Liver (tissue), 8 donors: ENCODE measurements at regions not wholly inside any gene's neighbourhood (a gene's known extent, or its start where the extent isn't known, plus 50 kb on each side); places are given as distances from the start of the nearest gene placed in this dataset.

Experiments
- DNase-seq: peaks from one replicate; pipeline ENCODE4 v3.0.0-alpha.2; 2017; ENCODE audit warnings: low spot score
- H3K27ac ChIP-seq, 2 donors: one replicate each; pipeline ENCODE4 v1.7.0; 2013; ENCODE audit warnings: inconsistent platforms in 2 of 2, low read length in 2 of 2, control low read depth in 1 of 2, low read depth in 1 of 2, mild to moderate bottlenecking in 1 of 2
- H3K27me3 ChIP-seq, 4 donors: one replicate each; pipeline versions ENCODE4 v1.6.1 to v1.7.0; 2013; ENCODE audit warnings: low read length in 3 of 4, inconsistent platforms in 1 of 4, mild to moderate bottlenecking in 1 of 4, moderate library complexity in 1 of 4; ENCODE audit not compliant: control insufficient read depth in 4 of 4, insufficient read depth in 4 of 4
- H3K36me3 ChIP-seq, 4 donors: one replicate each; pipeline versions ENCODE4 v1.6.1 to v1.7.0; 2013; ENCODE audit warnings: low read length in 3 of 4, mild to moderate bottlenecking in 3 of 4, low read depth in 1 of 4, moderate library complexity in 1 of 4; ENCODE audit not compliant: control insufficient read depth in 4 of 4, insufficient read depth in 3 of 4
- H3K4me1 ChIP-seq, 4 donors: one replicate each; pipeline versions ENCODE4 v1.6.1 to v1.7.0; 2013; ENCODE audit warnings: low read length in 3 of 4, mild to moderate bottlenecking in 3 of 4, moderate library complexity in 1 of 4; ENCODE audit not compliant: control insufficient read depth in 4 of 4, insufficient read depth in 4 of 4
- H3K4me3 ChIP-seq, 3 donors: one replicate each; pipeline versions ENCODE4 v1.6.1 to v1.7.0; 2013; ENCODE audit warnings: low read length in 3 of 3, control low read depth in 1 of 3, low read depth in 1 of 3, mild to moderate bottlenecking in 1 of 3
- H3K9ac ChIP-seq, 2 donors: one replicate each; pipeline ENCODE4 v1.7.0; 2013; ENCODE audit warnings: low read length in 2 of 2, mild to moderate bottlenecking in 2 of 2, moderate library complexity in 2 of 2, control low read depth in 1 of 2, low read depth in 1 of 2
- H3K9me3 ChIP-seq, 4 donors: one replicate each; pipeline versions ENCODE4 v1.6.1 to v1.7.0; 2013; ENCODE audit warnings: low read length in 3 of 4; ENCODE audit not compliant: control insufficient read depth in 4 of 4
- EGR1 ChIP-seq, 2 donors: IDR thresholded peaks; 2 replicates each; pipeline ENCODE4 v1.6.1; 2016 to 2018; ENCODE audit warnings: antibody characterized with exemption in 2 of 2, low read depth in 2 of 2
- FOXA1 ChIP-seq: IDR thresholded peaks from 2 replicates; pipeline ENCODE4 v1.6.1; 2016; ENCODE audit warnings: antibody characterized with exemption
- FOXA2 ChIP-seq: IDR thresholded peaks from 2 replicates; pipeline ENCODE4 v1.6.1; 2016; ENCODE audit warnings: antibody characterized with exemption
- GABPA ChIP-seq, 2 donors: IDR thresholded peaks in 1 of 2; conservative IDR thresholded peaks in 1 of 2; 2 replicates each; pipeline ENCODE4 v1.6.1; 2016; ENCODE audit warnings: antibody characterized with exemption in 2 of 2, mild to moderate bottlenecking in 1 of 2, moderate library complexity in 1 of 2
- HNF4A ChIP-seq, 2 donors: conservative IDR thresholded peaks; 2 replicates each; pipeline ENCODE4 v1.6.1; 2016; ENCODE audit warnings: antibody characterized with exemption in 2 of 2, mild to moderate bottlenecking in 2 of 2
- HNF4G ChIP-seq: IDR thresholded peaks from 2 replicates; pipeline ENCODE4 v1.6.1; 2016; ENCODE audit warnings: antibody characterized with exemption
- JUND ChIP-seq, 2 donors: IDR thresholded peaks; 2 replicates each; pipeline ENCODE4 v1.6.1; 2016; ENCODE audit warnings: antibody characterized with exemption in 2 of 2
- NR2F2 ChIP-seq: IDR thresholded peaks from 2 replicates; pipeline ENCODE4 v1.6.1; 2016; ENCODE audit warnings: antibody characterized with exemption
- RAD21 ChIP-seq, 2 donors: IDR thresholded peaks; 2 replicates each; pipeline ENCODE4 v1.6.1; 2016; ENCODE audit warnings: antibody characterized with exemption in 2 of 2, mild to moderate bottlenecking in 2 of 2
- RXRA ChIP-seq, 2 donors: IDR thresholded peaks; 2 replicates each; pipeline ENCODE4 v1.6.1; 2017 to 2018; ENCODE audit warnings: antibody characterized with exemption in 2 of 2, mild to moderate bottlenecking in 1 of 2
- SP1 ChIP-seq: IDR thresholded peaks from 2 replicates; pipeline ENCODE4 v1.6.1; 2018; ENCODE audit warnings: antibody characterized with exemption, mild to moderate bottlenecking
- TAF1 ChIP-seq: conservative IDR thresholded peaks from 2 replicates; pipeline ENCODE4 v1.6.1; 2016; ENCODE audit warnings: antibody characterized with exemption, mild to moderate bottlenecking
- YY1 ChIP-seq: IDR thresholded peaks from 2 replicates; pipeline ENCODE4 v1.6.1; 2016; ENCODE audit warnings: antibody characterized with exemption, mild to moderate bottlenecking
- WGBS: extraction: QIAGEN DNeasy Blood & Tissue Kit; methylation state at CpG from one replicate; pipeline ENCODE4 v1.1.7; 2013; 5-methylcytosine and 5-hydroxymethylcytosine counted together
- TF ChIP-seq, protein P1 (sequence below): fragments of 150-350 bp; IDR thresholded peaks from 2 replicates; pipeline ENCODE4 v1.5.1; 2017; ENCODE audit warnings: improper control_type of control experiment, low read depth, low read length; ENCODE audit not compliant: missing input control
- TF ChIP-seq, protein P2 (sequence below): IDR thresholded peaks from 2 replicates; pipeline ENCODE4 v1.6.1; 2016; ENCODE audit warnings: antibody characterized with exemption
- TF ChIP-seq, protein P3 (sequence below): IDR thresholded peaks from 2 replicates; pipeline ENCODE4 v1.6.1; 2016; ENCODE audit warnings: antibody characterized with exemption
- TF ChIP-seq, protein P4 (sequence below): IDR thresholded peaks from 2 replicates; pipeline ENCODE4 v1.6.1; 2016; ENCODE audit warnings: antibody characterized with exemption, mild to moderate bottlenecking
- TF ChIP-seq, protein P5 (sequence below): IDR thresholded peaks from 2 replicates; pipeline ENCODE4 v1.6.1; 2016; ENCODE audit warnings: antibody characterized with exemption
- donor health status: healthy.
- donor health status: healthy.
- donor health status: healthy.
- donor health status: healthy.
- donor health status: healthy.

DNA sequence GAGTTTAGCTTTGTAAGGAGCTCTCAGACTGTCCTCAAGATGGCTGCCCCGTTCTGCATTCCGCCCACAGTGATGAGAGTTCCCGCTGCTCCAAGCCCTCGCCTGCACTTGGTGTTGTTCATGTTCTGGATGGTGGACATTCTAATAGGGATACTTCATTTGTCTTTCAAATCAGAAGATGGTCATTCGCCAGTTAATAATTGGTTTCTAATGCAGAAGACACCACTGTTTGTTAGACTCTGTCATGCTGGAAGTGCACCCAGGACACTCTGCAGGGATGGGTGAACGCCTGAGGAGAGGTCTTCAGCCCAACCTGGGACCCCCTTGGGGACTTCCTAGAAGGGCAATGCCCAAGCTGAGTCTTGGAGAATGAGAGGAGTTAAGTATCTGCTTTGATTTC, 836.4 kb downstream of the TBC1D22A start:
- peaks cover 0 to 3% (median 0%) of the 10 kb centered on the region in 4 donors for H3K9me3 ChIP-seq
- peaks cover 0 to 3% (median 0%) of the 10 kb centered on the region in 4 donors for H3K27me3 ChIP-seq
- DNase-seq: no peak
- H3K4me1 ChIP-seq: no peaks in the 10 kb centered on the region
- TF ChIP-seq RXRA (IDR thresholded peaks at IDR 0.05) (no peak), GABPA (IDR thresholded peaks at IDR 0.05 in 1 of 2, conservative IDR thresholded peaks at IDR 0.05 in 1 of 2) (no peak), FOXA2 (no peak), HNF4G (no peak)
- no peak overlapping the region for H3K27ac ChIP-seq
- WGBS: 89% methylated on average over 6 of the region's 6 CpGs
- no peak overlapping the region for H3K9ac ChIP-seq
- H3K36me3 ChIP-seq: no peaks in the 10 kb centered on the region
- H3K4me3 ChIP-seq: no peak overlapping the region

DNA sequence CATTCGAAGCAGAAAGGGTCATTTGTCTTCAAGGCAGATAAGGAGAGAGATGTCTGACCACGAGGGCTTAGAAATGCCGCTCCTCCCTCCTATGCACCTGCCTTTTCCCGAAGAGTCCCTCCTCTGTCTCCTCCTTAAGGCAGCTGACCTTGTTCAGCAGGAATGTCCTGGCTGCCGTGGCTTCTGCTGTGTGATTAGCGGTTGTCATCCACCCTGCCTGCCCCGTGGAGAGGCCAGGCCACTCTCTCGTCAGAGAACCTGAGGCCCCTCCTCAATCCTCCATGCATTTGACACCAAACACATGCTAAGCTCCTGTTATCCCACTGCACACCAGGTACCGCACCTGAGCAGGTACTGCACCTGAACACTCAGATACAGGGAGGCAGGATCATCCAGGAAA, 834.6 kb downstream of the TBC1D22A start:
- H3K9me3 ChIP-seq: peaks cover 0 to 3% (median 0%) of the 10 kb centered on the region in 4 donors
- no peak overlapping the region for H3K27ac ChIP-seq
- H3K27me3 ChIP-seq: peaks cover 0 to 3% (median 0%) of the 10 kb centered on the region in 4 donors
- DNase-seq: no peak
- no peak for TF ChIP-seq RAD21 (IDR thresholded peaks at IDR 0.05)
- no peak for TF ChIP-seq TAF1
- no peaks in the 10 kb centered on the region for H3K4me1 ChIP-seq
- no peak overlapping the region for H3K4me3 ChIP-seq
- 46% methylated on average over 9 of the region's 9 CpGs for WGBS
- no peaks in the 10 kb centered on the region for H3K36me3 ChIP-seq
- H3K9ac ChIP-seq: no peak overlapping the region

DNA sequence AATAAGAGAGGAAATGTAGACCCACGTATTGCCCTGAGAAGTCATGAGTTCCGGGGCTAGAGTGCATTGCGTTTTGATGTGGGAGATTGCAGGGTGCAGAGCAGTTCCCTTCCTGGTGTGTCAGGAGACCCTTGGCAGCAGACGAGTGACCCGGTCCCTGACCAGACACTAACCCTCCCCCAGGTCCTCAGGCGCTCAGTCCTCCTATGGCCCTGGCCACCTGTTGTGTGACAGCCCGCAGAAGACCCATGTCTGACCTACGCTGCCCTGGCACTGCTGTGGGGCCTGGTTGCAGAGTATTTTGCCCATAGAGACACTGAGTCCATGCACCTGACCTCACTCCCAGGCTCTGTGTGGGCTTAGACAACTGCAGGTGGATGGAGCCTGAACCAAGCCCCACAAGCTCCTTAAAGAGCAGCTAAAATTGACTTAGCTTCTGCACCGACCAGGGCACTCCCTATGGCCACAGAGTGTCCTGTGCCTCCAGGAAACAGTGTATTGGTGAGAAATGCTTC, 833.8 kb downstream of the TBC1D22A start:
- peaks cover 0 to 3% (median 0%) of the 10 kb centered on the region in 4 donors for H3K9me3 ChIP-seq
- no peaks in the 10 kb centered on the region for H3K4me1 ChIP-seq
- H3K27ac ChIP-seq: no peak overlapping the region
- no peak overlapping the region for H3K9ac ChIP-seq
- H3K4me3 ChIP-seq: no peak overlapping the region
- DNase-seq: no peak
- no peaks in the 10 kb centered on the region for H3K27me3 ChIP-seq
- no peaks in the 10 kb centered on the region for H3K36me3 ChIP-seq
- WGBS: 79% methylated on average over 9 of the region's 9 CpGs
- TF ChIP-seq, protein P1, sequence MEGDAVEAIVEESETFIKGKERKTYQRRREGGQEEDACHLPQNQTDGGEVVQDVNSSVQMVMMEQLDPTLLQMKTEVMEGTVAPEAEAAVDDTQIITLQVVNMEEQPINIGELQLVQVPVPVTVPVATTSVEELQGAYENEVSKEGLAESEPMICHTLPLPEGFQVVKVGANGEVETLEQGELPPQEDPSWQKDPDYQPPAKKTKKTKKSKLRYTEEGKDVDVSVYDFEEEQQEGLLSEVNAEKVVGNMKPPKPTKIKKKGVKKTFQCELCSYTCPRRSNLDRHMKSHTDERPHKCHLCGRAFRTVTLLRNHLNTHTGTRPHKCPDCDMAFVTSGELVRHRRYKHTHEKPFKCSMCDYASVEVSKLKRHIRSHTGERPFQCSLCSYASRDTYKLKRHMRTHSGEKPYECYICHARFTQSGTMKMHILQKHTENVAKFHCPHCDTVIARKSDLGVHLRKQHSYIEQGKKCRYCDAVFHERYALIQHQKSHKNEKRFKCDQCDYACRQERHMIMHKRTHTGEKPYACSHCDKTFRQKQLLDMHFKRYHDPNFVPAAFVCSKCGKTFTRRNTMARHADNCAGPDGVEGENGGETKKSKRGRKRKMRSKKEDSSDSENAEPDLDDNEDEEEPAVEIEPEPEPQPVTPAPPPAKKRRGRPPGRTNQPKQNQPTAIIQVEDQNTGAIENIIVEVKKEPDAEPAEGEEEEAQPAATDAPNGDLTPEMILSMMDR: no peak
- TF ChIP-seq HNF4G (no peak), GABPA (IDR thresholded peaks at IDR 0.05 in 1 of 2, conservative IDR thresholded peaks at IDR 0.05 in 1 of 2) (no peak), SP1 (no peak), HNF4A (conservative IDR thresholded peaks at IDR 0.05) (no peak), EGR1 (IDR thresholded peaks at IDR 0.05; ENCODE audit: low read depth in 2 of 2) (no peak), FOXA1 (no peak), YY1 (no peak), NR2F2 (no peak), RXRA (IDR thresholded peaks at IDR 0.05) (no peak), TAF1 (no peak), RAD21 (IDR thresholded peaks at IDR 0.05) (no peak), JUND (IDR thresholded peaks at IDR 0.05) (no peak), FOXA2 (no peak)
- TF ChIP-seq, protein P2, sequence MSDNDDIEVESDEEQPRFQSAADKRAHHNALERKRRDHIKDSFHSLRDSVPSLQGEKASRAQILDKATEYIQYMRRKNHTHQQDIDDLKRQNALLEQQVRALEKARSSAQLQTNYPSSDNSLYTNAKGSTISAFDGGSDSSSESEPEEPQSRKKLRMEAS: no peak
- TF ChIP-seq, protein P3, sequence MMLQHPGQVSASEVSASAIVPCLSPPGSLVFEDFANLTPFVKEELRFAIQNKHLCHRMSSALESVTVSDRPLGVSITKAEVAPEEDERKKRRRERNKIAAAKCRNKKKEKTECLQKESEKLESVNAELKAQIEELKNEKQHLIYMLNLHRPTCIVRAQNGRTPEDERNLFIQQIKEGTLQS: no peak
- TF ChIP-seq, protein P4, sequence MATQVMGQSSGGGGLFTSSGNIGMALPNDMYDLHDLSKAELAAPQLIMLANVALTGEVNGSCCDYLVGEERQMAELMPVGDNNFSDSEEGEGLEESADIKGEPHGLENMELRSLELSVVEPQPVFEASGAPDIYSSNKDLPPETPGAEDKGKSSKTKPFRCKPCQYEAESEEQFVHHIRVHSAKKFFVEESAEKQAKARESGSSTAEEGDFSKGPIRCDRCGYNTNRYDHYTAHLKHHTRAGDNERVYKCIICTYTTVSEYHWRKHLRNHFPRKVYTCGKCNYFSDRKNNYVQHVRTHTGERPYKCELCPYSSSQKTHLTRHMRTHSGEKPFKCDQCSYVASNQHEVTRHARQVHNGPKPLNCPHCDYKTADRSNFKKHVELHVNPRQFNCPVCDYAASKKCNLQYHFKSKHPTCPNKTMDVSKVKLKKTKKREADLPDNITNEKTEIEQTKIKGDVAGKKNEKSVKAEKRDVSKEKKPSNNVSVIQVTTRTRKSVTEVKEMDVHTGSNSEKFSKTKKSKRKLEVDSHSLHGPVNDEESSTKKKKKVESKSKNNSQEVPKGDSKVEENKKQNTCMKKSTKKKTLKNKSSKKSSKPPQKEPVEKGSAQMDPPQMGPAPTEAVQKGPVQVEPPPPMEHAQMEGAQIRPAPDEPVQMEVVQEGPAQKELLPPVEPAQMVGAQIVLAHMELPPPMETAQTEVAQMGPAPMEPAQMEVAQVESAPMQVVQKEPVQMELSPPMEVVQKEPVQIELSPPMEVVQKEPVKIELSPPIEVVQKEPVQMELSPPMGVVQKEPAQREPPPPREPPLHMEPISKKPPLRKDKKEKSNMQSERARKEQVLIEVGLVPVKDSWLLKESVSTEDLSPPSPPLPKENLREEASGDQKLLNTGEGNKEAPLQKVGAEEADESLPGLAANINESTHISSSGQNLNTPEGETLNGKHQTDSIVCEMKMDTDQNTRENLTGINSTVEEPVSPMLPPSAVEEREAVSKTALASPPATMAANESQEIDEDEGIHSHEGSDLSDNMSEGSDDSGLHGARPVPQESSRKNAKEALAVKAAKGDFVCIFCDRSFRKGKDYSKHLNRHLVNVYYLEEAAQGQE: no peak
- TF ChIP-seq, protein P5, sequence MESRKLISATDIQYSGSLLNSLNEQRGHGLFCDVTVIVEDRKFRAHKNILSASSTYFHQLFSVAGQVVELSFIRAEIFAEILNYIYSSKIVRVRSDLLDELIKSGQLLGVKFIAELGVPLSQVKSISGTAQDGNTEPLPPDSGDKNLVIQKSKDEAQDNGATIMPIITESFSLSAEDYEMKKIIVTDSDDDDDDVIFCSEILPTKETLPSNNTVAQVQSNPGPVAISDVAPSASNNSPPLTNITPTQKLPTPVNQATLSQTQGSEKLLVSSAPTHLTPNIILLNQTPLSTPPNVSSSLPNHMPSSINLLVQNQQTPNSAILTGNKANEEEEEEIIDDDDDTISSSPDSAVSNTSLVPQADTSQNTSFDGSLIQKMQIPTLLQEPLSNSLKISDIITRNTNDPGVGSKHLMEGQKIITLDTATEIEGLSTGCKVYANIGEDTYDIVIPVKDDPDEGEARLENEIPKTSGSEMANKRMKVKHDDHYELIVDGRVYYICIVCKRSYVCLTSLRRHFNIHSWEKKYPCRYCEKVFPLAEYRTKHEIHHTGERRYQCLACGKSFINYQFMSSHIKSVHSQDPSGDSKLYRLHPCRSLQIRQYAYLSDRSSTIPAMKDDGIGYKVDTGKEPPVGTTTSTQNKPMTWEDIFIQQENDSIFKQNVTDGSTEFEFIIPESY: no peak
